WTC11 (cell line): ENCODE measurements at regions not wholly inside any gene's neighbourhood (a gene's known extent, or its start where the extent isn't known, plus 50 kb on each side); places are given as distances from the start of the nearest gene placed in this dataset.

Experiments used
- ATAC-seq: fragments of 200-7000 bp; cut with Tn5 transposase; 2 replicates; pipeline ENCODE4 v1.10.0; 2021; ENCODE audit warnings: mild to moderate bottlenecking, moderate library complexity
- CTCF ChIA-PET: fragments of 300-600 bp; sonication (Branson Sonifier 250); formaldehyde crosslinking; loops from one replicate; lab custom pipeline; 2021; ENCODE audit warnings: antibody characterized with exemption; lab: Charles Lee
- POLR2A ChIA-PET: fragments of 350-600 bp; sonication (Branson Sonifier 250); formaldehyde crosslinking; loops from one replicate; lab custom pipeline; 2021; ENCODE audit warnings: antibody characterized with exemption; lab: Charles Lee
- DNase-seq: peaks from one replicate; pipeline ENCODE4 v3.0.0; 2021; ENCODE audit warnings: low spot score
- H3K27ac Mint-ChIP-seq: 2 replicates; pipeline ENCODE4 v1.8.0; 2021; ENCODE audit warnings: mixed read lengths
- H3K27me3 Mint-ChIP-seq: 2 replicates; pipeline ENCODE4 v1.8.0; 2021; ENCODE audit warnings: low read depth, mild to moderate bottlenecking, moderate library complexity, mixed read lengths
- H3K36me3 Mint-ChIP-seq: 2 replicates; pipeline ENCODE4 v1.8.0; 2021; ENCODE audit warnings: mixed read lengths
- H3K4me1 Mint-ChIP-seq: 2 replicates; pipeline ENCODE4 v1.8.0; 2022; ENCODE audit warnings: mixed read lengths
- H3K4me3 Mint-ChIP-seq: 2 replicates; pipeline ENCODE4 v1.8.0; 2021; ENCODE audit warnings: mild to moderate bottlenecking, moderate library complexity, mixed read lengths
- H3K9me3 Mint-ChIP-seq: 2 replicates; pipeline ENCODE4 v1.8.0; 2021; ENCODE audit warnings: mixed read lengths
- ATF1 ChIP-seq: sonication (generic); formaldehyde crosslinking; IDR thresholded peaks from 2 replicates; pipeline ENCODE4 v1.8.1; 2023; ENCODE audit warnings: mild to moderate bottlenecking, moderate library complexity, missing genetic modification reagents
- EMX1 ChIP-seq: fragments of 250-450 bp; sonication (Bioruptor Pico); IDR thresholded peaks from 2 replicates; pipeline ENCODE4 v1.8.0; 2021; ENCODE audit warnings: mild to moderate bottlenecking
- GTF2I ChIP-seq: fragments of 250-450 bp; sonication (Bioruptor Pico); conservative IDR thresholded peaks from 2 replicates; pipeline ENCODE4 v1.4.0; 2021; ENCODE audit warnings: mild to moderate bottlenecking
- HMGA2 ChIP-seq: fragments of 250-450 bp; sonication (Bioruptor Pico); IDR thresholded peaks from 2 replicates; pipeline ENCODE4 v1.4.0; 2021; ENCODE audit warnings: mild to moderate bottlenecking, moderate library complexity
- JAZF1 ChIP-seq: fragments of 250-450 bp; sonication (Bioruptor Pico); IDR thresholded peaks from 2 replicates; pipeline ENCODE4 v1.9.0; 2021; ENCODE audit warnings: moderate library complexity, mild to moderate bottlenecking, inconsistent platforms
- SP1 ChIP-seq: sonication (generic); formaldehyde crosslinking; conservative IDR thresholded peaks from 2 replicates; pipeline ENCODE4 v1.8.1; 2022; ENCODE audit warnings: missing genetic modification reagents
- TEAD4 ChIP-seq: sonication (generic); formaldehyde crosslinking; IDR thresholded peaks from 2 replicates; pipeline ENCODE4 v1.8.0; 2022; ENCODE audit warnings: mild to moderate bottlenecking, missing genetic modification reagents
- TF ChIP-seq, protein P1 (sequence below): fragments of 250-450 bp; sonication (Bioruptor Pico); IDR thresholded peaks from 2 replicates; pipeline ENCODE4 v1.8.0; 2021; ENCODE audit warnings: mild to moderate bottlenecking
- TF ChIP-seq, protein P2 (sequence below): sonication (generic); formaldehyde crosslinking; IDR thresholded peaks from 2 replicates; pipeline ENCODE4 v1.8.1; 2023; ENCODE audit warnings: mild to moderate bottlenecking, missing genetic modification reagents, moderate library complexity
- TF ChIP-seq, protein P3 (sequence below): fragments of 250-450 bp; sonication (Bioruptor Pico); IDR thresholded peaks from 2 replicates; pipeline ENCODE4 v1.9.0; 2021; ENCODE audit warnings: moderate library complexity, mild to moderate bottlenecking, inconsistent platforms, borderline replicate concordance
- TF ChIP-seq, protein P4 (sequence below): fragments of 250-450 bp; sonication (Bioruptor Pico); IDR thresholded peaks from 2 replicates; pipeline ENCODE4 v2.1.2; 2022; ENCODE audit warnings: mild to moderate bottlenecking, moderate library complexity
- TF ChIP-seq, protein P5 (sequence below): sonication (generic); formaldehyde crosslinking; IDR thresholded peaks from 2 replicates; pipeline ENCODE4 v1.8.1; 2022; ENCODE audit warnings: mild to moderate bottlenecking, moderate library complexity, missing genetic modification reagents
- TF ChIP-seq, protein P6 (sequence below): sonication (generic); formaldehyde crosslinking; IDR thresholded peaks from 2 replicates; pipeline ENCODE4 v1.8.1; 2022; ENCODE audit warnings: missing genetic modification reagents, borderline replicate concordance
- TF ChIP-seq, protein P7 (sequence below): sonication (generic); formaldehyde crosslinking; IDR thresholded peaks from 2 replicates; pipeline ENCODE4 v1.8.1; 2023; ENCODE audit warnings: mild to moderate bottlenecking, missing genetic modification reagents, moderate library complexity
- TF ChIP-seq, protein P8 (sequence below): sonication (generic); formaldehyde crosslinking; conservative IDR thresholded peaks from 2 replicates; pipeline ENCODE4 v1.8.1; 2022; ENCODE audit warnings: mild to moderate bottlenecking, missing genetic modification reagents
- TF ChIP-seq, protein P9 (sequence below): sonication (generic); formaldehyde crosslinking; IDR thresholded peaks from 2 replicates; pipeline ENCODE4 v1.8.0; 2022; ENCODE audit warnings: mild to moderate bottlenecking, missing genetic modification reagents

DNA sequence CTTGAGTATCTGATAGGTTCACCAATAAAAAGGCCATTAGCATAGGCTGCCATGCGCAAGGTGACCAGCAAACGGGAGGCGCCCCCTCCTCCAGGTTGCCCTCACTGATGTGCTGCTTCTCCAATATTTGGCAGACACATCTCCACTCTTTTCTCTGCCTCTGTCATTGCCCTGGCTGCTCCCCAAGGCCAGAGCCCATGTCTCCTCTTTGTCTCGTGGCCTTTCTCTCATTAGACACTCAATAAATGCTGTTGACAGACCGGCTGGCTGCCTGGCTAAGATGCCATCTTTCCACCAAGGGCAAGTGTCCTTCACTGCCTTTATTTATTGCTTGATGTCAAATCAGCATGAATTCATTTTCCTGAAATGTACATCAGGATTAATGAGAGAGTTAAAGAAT lies 404.0 kb upstream of the KIF2A start:
- no peak for TF ChIP-seq SP1 (CRISPR knock-in tag)
- TF ChIP-seq, protein P1, sequence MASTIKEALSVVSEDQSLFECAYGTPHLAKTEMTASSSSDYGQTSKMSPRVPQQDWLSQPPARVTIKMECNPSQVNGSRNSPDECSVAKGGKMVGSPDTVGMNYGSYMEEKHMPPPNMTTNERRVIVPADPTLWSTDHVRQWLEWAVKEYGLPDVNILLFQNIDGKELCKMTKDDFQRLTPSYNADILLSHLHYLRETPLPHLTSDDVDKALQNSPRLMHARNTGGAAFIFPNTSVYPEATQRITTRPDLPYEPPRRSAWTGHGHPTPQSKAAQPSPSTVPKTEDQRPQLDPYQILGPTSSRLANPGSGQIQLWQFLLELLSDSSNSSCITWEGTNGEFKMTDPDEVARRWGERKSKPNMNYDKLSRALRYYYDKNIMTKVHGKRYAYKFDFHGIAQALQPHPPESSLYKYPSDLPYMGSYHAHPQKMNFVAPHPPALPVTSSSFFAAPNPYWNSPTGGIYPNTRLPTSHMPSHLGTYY (CRISPR knock-in tag) = no peak
- TF ChIP-seq, protein P2, sequence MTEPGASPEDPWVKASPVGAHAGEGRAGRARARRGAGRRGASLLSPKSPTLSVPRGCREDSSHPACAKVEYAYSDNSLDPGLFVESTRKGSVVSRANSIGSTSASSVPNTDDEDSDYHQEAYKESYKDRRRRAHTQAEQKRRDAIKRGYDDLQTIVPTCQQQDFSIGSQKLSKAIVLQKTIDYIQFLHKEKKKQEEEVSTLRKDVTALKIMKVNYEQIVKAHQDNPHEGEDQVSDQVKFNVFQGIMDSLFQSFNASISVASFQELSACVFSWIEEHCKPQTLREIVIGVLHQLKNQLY (CRISPR knock-in tag) = no peak
- TF ChIP-seq, protein P3, sequence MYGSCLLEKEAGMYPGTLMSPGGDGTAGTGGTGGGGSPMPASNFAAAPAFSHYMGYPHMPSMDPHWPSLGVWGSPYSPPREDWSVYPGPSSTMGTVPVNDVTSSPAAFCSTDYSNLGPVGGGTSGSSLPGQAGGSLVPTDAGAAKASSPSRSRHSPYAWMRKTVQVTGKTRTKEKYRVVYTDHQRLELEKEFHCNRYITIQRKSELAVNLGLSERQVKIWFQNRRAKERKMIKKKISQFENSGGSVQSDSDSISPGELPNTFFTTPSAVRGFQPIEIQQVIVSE (CRISPR knock-in tag) = no peak
- TF ChIP-seq, protein P4, sequence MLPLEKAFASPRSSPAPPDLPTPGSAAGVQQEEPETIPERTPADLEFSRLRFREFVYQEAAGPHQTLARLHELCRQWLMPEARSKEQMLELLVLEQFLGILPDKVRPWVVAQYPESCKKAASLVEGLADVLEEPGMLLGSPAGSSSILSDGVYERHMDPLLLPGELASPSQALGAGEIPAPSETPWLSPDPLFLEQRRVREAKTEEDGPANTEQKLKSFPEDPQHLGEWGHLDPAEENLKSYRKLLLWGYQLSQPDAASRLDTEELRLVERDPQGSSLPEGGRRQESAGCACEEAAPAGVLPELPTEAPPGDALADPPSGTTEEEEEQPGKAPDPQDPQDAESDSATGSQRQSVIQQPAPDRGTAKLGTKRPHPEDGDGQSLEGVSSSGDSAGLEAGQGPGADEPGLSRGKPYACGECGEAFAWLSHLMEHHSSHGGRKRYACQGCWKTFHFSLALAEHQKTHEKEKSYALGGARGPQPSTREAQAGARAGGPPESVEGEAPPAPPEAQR (CRISPR knock-in tag) = no peak
- no peak for TF ChIP-seq JAZF1 (CRISPR knock-in tag)
- no peak for TF ChIP-seq HMGA2 (CRISPR knock-in tag)
- TF ChIP-seq, protein P5, sequence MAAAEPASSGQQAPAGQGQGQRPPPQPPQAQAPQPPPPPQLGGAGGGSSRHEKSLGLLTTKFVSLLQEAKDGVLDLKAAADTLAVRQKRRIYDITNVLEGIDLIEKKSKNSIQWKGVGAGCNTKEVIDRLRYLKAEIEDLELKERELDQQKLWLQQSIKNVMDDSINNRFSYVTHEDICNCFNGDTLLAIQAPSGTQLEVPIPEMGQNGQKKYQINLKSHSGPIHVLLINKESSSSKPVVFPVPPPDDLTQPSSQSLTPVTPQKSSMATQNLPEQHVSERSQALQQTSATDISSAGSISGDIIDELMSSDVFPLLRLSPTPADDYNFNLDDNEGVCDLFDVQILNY (CRISPR knock-in tag) = no peak
- TF ChIP-seq, protein P6, sequence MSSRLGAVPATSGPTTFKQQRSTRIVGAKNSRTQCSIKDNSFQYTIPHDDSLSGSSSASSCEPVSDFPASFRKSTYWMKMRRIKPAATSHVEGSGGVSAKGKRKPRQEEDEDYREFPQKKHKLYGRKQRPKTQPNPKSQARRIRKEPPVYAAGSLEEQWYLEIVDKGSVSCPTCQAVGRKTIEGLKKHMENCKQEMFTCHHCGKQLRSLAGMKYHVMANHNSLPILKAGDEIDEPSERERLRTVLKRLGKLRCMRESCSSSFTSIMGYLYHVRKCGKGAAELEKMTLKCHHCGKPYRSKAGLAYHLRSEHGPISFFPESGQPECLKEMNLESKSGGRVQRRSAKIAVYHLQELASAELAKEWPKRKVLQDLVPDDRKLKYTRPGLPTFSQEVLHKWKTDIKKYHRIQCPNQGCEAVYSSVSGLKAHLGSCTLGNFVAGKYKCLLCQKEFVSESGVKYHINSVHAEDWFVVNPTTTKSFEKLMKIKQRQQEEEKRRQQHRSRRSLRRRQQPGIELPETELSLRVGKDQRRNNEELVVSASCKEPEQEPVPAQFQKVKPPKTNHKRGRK (CRISPR knock-in tag) = no peak
- Mint-ChIP-seq H3K27me3 (no peaks in the 10 kb centered on the region), H3K9me3 (peaks cover 6% of the 10 kb centered on the region), H3K4me3 (no peak overlapping the region), H3K36me3 (no peaks in the 10 kb centered on the region), H3K27ac (no peak overlapping the region), H3K4me1 (no peaks in the 10 kb centered on the region)
- DNase-seq (no peak), ATAC-seq (no peak)
- ChIA-PET POLR2A (no interaction called here), CTCF (no interaction called here)

DNA sequence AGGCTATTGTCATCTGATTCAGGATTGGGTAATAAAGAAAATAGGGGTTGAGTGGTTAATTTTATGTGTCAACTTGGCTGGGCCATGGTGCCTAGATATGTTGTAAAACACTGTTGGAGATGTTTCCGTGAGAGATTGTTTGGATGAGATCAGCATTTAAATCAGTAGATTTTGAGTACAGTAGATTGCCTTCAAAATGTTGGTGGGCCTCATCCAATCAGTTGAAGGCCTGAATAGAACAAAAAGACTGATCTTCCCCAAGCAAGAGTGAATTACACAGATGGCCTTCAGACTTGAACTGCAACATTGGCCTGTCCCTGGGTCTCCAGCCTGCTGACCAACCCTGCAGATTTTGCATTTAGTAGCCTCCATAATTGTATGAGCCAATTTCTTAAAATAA lies 401.3 kb upstream of the KIF2A start:
- POLR2A ChIA-PET = no interaction called here
- Mint-ChIP-seq H3K36me3 (no peaks in the 10 kb centered on the region), H3K27ac (no peak overlapping the region), H3K4me3 (no peak overlapping the region), H3K9me3 (peaks cover 6% of the 10 kb centered on the region), H3K27me3 (no peaks in the 10 kb centered on the region), H3K4me1 (no peaks in the 10 kb centered on the region)
- CTCF ChIA-PET = no interaction called here
- ATAC-seq = no peak
- no peak for DNase-seq
- TF ChIP-seq, protein P7, sequence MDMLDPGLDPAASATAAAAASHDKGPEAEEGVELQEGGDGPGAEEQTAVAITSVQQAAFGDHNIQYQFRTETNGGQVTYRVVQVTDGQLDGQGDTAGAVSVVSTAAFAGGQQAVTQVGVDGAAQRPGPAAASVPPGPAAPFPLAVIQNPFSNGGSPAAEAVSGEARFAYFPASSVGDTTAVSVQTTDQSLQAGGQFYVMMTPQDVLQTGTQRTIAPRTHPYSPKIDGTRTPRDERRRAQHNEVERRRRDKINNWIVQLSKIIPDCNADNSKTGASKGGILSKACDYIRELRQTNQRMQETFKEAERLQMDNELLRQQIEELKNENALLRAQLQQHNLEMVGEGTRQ (CRISPR knock-in tag) = no peak
- TF ChIP-seq TEAD4 (CRISPR knock-in tag) (no peak), ATF1 (CRISPR knock-in tag) (no peak), EMX1 (CRISPR knock-in tag) (no peak), GTF2I (no peak)
- TF ChIP-seq, protein P1 (CRISPR knock-in tag) = no peak
- TF ChIP-seq, protein P8, sequence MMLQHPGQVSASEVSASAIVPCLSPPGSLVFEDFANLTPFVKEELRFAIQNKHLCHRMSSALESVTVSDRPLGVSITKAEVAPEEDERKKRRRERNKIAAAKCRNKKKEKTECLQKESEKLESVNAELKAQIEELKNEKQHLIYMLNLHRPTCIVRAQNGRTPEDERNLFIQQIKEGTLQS = no peak
- TF ChIP-seq, protein P9, sequence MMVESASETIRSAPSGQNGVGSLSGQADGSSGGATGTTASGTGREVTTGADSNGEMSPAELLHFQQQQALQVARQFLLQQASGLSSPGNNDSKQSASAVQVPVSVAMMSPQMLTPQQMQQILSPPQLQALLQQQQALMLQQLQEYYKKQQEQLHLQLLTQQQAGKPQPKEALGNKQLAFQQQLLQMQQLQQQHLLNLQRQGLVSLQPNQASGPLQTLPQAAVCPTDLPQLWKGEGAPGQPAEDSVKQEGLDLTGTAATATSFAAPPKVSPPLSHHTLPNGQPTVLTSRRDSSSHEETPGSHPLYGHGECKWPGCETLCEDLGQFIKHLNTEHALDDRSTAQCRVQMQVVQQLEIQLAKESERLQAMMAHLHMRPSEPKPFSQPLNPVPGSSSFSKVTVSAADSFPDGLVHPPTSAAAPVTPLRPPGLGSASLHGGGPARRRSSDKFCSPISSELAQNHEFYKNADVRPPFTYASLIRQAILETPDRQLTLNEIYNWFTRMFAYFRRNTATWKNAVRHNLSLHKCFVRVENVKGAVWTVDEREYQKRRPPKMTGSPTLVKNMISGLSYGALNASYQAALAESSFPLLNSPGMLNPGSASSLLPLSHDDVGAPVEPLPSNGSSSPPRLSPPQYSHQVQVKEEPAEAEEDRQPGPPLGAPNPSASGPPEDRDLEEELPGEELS (CRISPR knock-in tag) = no peak
- TF ChIP-seq, protein P6 (CRISPR knock-in tag) = no peak
